Spleen (tissue), 11 donors: ENCODE measurements at regions not wholly inside any gene's neighbourhood (a gene's known extent, or its start where the extent isn't known, plus 50 kb on each side); places are given as distances from the start of the nearest gene placed in this dataset.
"Not testable (repeated sequence)": the region's sequence is repeated elsewhere in the genome, so short reads cannot be mapped to it uniquely, and the experiment has no call there.

Experiments used
- DNase-seq: peaks from one replicate; pipeline ENCODE4 v3.0.0-alpha.2; 2020
- H3K27ac ChIP-seq, 8 donors: fragments of 200-600 bp; sonication (generic) in 7 of 8; 1 replicate in 4 of 8; 2 replicates in 4 of 8; pipeline versions ENCODE4 v1.5.0 to v1.8.0; 2016 to 2021; ENCODE audit warnings: inconsistent platforms in 4 of 8, mild to moderate bottlenecking in 4 of 8, moderate library complexity in 1 of 8
- H3K27me3 ChIP-seq, 7 donors: fragments of 200-600 bp; sonication (generic) in 6 of 7; replicated peaks in 1 of 7; 1 replicate in 4 of 7; 2 replicates in 3 of 7; pipeline versions ENCODE4 v1.5.0 to v1.8.0; 2016 to 2021; ENCODE audit warnings: inconsistent platforms in 3 of 7, mild to moderate bottlenecking in 1 of 7
- H3K36me3 ChIP-seq, 6 donors: fragments of 200-600 bp; sonication (generic) in 5 of 6; 1 replicate in 4 of 6; 2 replicates in 2 of 6; pipeline versions ENCODE4 v1.5.0 to v1.8.0; 2016 to 2021; ENCODE audit warnings: inconsistent platforms in 2 of 6
- H3K4me1 ChIP-seq, 6 donors: fragments of 200-600 bp; sonication (generic) in 5 of 6; 1 replicate in 3 of 6; 2 replicates in 3 of 6; pipeline versions ENCODE4 v1.5.0 to v1.8.0; 2016 to 2021; ENCODE audit warnings: inconsistent platforms in 3 of 6
- H3K4me3 ChIP-seq, 8 donors: fragments of 200-600 bp; sonication (generic) in 7 of 8; 1 replicate in 4 of 8; 2 replicates in 4 of 8; pipeline versions ENCODE4 v1.5.0 to v1.8.0; 2016 to 2021; ENCODE audit warnings: inconsistent platforms in 4 of 8, mild to moderate bottlenecking in 4 of 8, moderate library complexity in 2 of 8
- H3K9me3 ChIP-seq, 8 donors: fragments of 200-600 bp; sonication (generic) in 7 of 8; 1 replicate in 4 of 8; 2 replicates in 4 of 8; pipeline versions ENCODE4 v1.5.0 to v1.8.0; 2016 to 2021; ENCODE audit warnings: inconsistent platforms in 4 of 8
- WGBS, 5 donors: extraction: QIAGEN DNeasy Blood & Tissue Kit in 3 of 5; methylation state at CpG; one replicate each; pipeline versions ENCODE4 v1.1.5 to v1.1.7; 2013 to 2018; 5-methylcytosine and 5-hydroxymethylcytosine counted together
- intact Hi-C: fragments of 100-400 bp; cut with DNase I; formaldehyde crosslinking; loops from one replicate; pipeline ENCODE4 v1.15.0; 2023; ENCODE audit warnings: low total_unique reads
- donor health status: healthy with polysubstance abuse.
- donor health status: DM: no; HTN: no; CAD: no; lungs with moderate emphysema.
- donor health status: DM: no; HTN: no; CAD: no.
- donor health status: Bipolar disorder and iron deficiency.
- donor health status: healthy.
- donor health status: DM: no; HTN: no; CAD: no.
- donor health status: DM: yes; HTN: yes; CAD: no.

GRCh38 chr21:5975719-5976118 lies 4545.7 kb upstream of the TPTE start:
- H3K27ac ChIP-seq, H3K9me3 ChIP-seq, DNase-seq, intact Hi-C loops, H3K4me3 ChIP-seq, H3K27me3 ChIP-seq, H3K36me3 ChIP-seq, H3K4me1 ChIP-seq: not testable (repeated sequence)
- no CpG with 5 or more reads among the region's 5 CpGs for WGBS, 5 donors

GRCh38 chr21:5997586-5997985 lies 4523.8 kb upstream of the TPTE start:
- H3K36me3 ChIP-seq, H3K27me3 ChIP-seq, DNase-seq, H3K4me3 ChIP-seq, H3K27ac ChIP-seq, H3K9me3 ChIP-seq, H3K4me1 ChIP-seq, intact Hi-C loops: not testable (repeated sequence)
- WGBS, 5 donors: no CpG with 5 or more reads among the region's 2 CpGs

- H3K4me3 ChIP-seq, H3K9me3 ChIP-seq, intact Hi-C loops, DNase-seq, H3K36me3 ChIP-seq, H3K27ac ChIP-seq, H3K27me3 ChIP-seq, H3K4me1 ChIP-seq: not testable (repeated sequence)
- WGBS, 5 donors: no CpG with 5 or more reads among the region's 7 CpGs
These were observed 4505.8 kb upstream of the TPTE start for GRCh38 chr21:6015422-6016057.

- DNase-seq, H3K9me3 ChIP-seq, H3K27ac ChIP-seq, H3K4me1 ChIP-seq, intact Hi-C loops, H3K4me3 ChIP-seq, H3K36me3 ChIP-seq, H3K27me3 ChIP-seq: not testable (repeated sequence)
- no CpG with 5 or more reads among the region's 5 CpGs for WGBS, 5 donors
These were observed 4500.9 kb upstream of the TPTE start for GRCh38 chr21:6020460-6020859.

GRCh38 chr21:6020953-6021716 lies 4500.2 kb upstream of the TPTE start:
- H3K4me3 ChIP-seq, H3K36me3 ChIP-seq, H3K27me3 ChIP-seq, H3K27ac ChIP-seq, DNase-seq, H3K9me3 ChIP-seq, intact Hi-C loops, H3K4me1 ChIP-seq: not testable (repeated sequence)
- no CpG with 5 or more reads among the region's 10 CpGs for WGBS, 5 donors

GRCh38 chr21:6021717-6022270 lies 4499.6 kb upstream of the TPTE start:
- H3K4me1 ChIP-seq, H3K4me3 ChIP-seq, H3K9me3 ChIP-seq, H3K27ac ChIP-seq, intact Hi-C loops, H3K27me3 ChIP-seq, DNase-seq, H3K36me3 ChIP-seq: not testable (repeated sequence)
- no CpG with 5 or more reads among the region's 4 CpGs for WGBS, 5 donors

- H3K36me3 ChIP-seq, intact Hi-C loops, H3K4me1 ChIP-seq, H3K9me3 ChIP-seq, DNase-seq, H3K27ac ChIP-seq, H3K4me3 ChIP-seq, H3K27me3 ChIP-seq: not testable (repeated sequence)
- no CpG with 5 or more reads among the region's 3 CpGs for WGBS, 5 donors
These were observed 4498.1 kb upstream of the TPTE start for GRCh38 chr21:6023331-6023730.

- H3K4me1 ChIP-seq, H3K27ac ChIP-seq, H3K27me3 ChIP-seq, DNase-seq, intact Hi-C loops, H3K4me3 ChIP-seq, H3K36me3 ChIP-seq, H3K9me3 ChIP-seq: not testable (repeated sequence)
- no CpG with 5 or more reads among the region's 3 CpGs for WGBS, 5 donors
These were observed 4496.2 kb upstream of the TPTE start for GRCh38 chr21:6025139-6025538.

- H3K27me3 ChIP-seq, H3K4me3 ChIP-seq, H3K27ac ChIP-seq, DNase-seq, H3K36me3 ChIP-seq, H3K9me3 ChIP-seq, intact Hi-C loops, H3K4me1 ChIP-seq: not testable (repeated sequence)
- WGBS, 5 donors: no CpG with 5 or more reads among the region's 3 CpGs
These were observed 4493.9 kb upstream of the TPTE start for GRCh38 chr21:6027497-6027896.

GRCh38 chr21:6034124-6034678 lies 4487.2 kb upstream of the TPTE start:
- H3K9me3 ChIP-seq, H3K27ac ChIP-seq, H3K36me3 ChIP-seq, H3K27me3 ChIP-seq, intact Hi-C loops, H3K4me1 ChIP-seq, H3K4me3 ChIP-seq, DNase-seq: not testable (repeated sequence)
- WGBS, 5 donors: no CpG with 5 or more reads among the region's 14 CpGs

GRCh38 chr21:6034820-6035473 lies 4486.4 kb upstream of the TPTE start:
- DNase-seq, H3K9me3 ChIP-seq, intact Hi-C loops, H3K4me1 ChIP-seq, H3K36me3 ChIP-seq, H3K27me3 ChIP-seq, H3K27ac ChIP-seq, H3K4me3 ChIP-seq: not testable (repeated sequence)
- no CpG with 5 or more reads among the region's 15 CpGs for WGBS, 5 donors
